Tibial nerve (tissue), 4 donors: ENCODE measurements at regions not wholly inside any gene's neighbourhood (a gene's known extent, or its start where the extent isn't known, plus 50 kb on each side); places are given as distances from the start of the nearest gene placed in this dataset.

Experiments used
- DNase-seq, 2 donors: peaks; one replicate each; pipeline ENCODE4 v3.0.0-alpha.2; 2019; ENCODE audit warnings: low spot score in 2 of 2
- H3K27ac ChIP-seq, 4 donors: fragments of 200-600 bp; sonication (generic) in 3 of 4; one replicate each; pipeline ENCODE4 v1.5.1; 2017 to 2019; ENCODE audit warnings: mild to moderate bottlenecking in 1 of 4
- H3K27me3 ChIP-seq, 2 donors: fragments of 200-600 bp; sonication (generic) in 1 of 2; one replicate each; pipeline versions ENCODE4 v1.5.1 to v1.6.0; 2017 to 2019
- H3K36me3 ChIP-seq, 3 donors: fragments of 200-600 bp; sonication (generic); one replicate each; pipeline ENCODE4 v1.5.1; 2018 to 2019
- H3K4me1 ChIP-seq, 4 donors: fragments of 200-600 bp; sonication (generic) in 3 of 4; one replicate each; pipeline ENCODE4 v1.5.1; 2017 to 2019
- H3K4me3 ChIP-seq, 4 donors: fragments of 200-600 bp; sonication (generic) in 3 of 4; one replicate each; pipeline ENCODE4 v1.5.1; 2017 to 2019; ENCODE audit warnings: mild to moderate bottlenecking in 1 of 4, moderate library complexity in 1 of 4
- H3K9me3 ChIP-seq, 4 donors: fragments of 200-600 bp; sonication (generic) in 3 of 4; one replicate each; pipeline ENCODE4 v1.5.1; 2017 to 2019
- CTCF ChIP-seq, 5 experiments: fragments of 200-600 bp in 3 of 5; fragments of 450-650 bp in 2 of 5; sonication (generic) in 3 of 5; IDR thresholded peaks; one replicate each; pipeline ENCODE4 v1.5.1; 2016 to 2019; ENCODE audit warnings: antibody characterized with exemption in 5 of 5, mild to moderate bottlenecking in 3 of 5, moderate library complexity in 2 of 5
- EP300 ChIP-seq, 2 donors: sonication (generic); formaldehyde crosslinking; IDR thresholded peaks; one replicate each; pipeline ENCODE4 v1.6.1; 2017; ENCODE audit warnings: antibody characterized with exemption in 2 of 2, mild to moderate bottlenecking in 1 of 2
- POLR2A ChIP-seq, 2 donors: fragments of 450-650 bp; IDR thresholded peaks; one replicate each; pipeline ENCODE4 v1.6.1; 2017; ENCODE audit warnings: antibody characterized with exemption in 2 of 2, mild to moderate bottlenecking in 2 of 2, moderate library complexity in 2 of 2
- WGBS, 2 donors: methylation state at CpG; one replicate each; pipeline ENCODE4 v1.1.5; 2018; 5-methylcytosine and 5-hydroxymethylcytosine counted together

- H3K4me1 ChIP-seq: peaks cover 0 to 7% (median 0%) of the 10 kb centered on the region in 4 donors
- WGBS, 2 donors: 63 to 70% methylated on average over 4 of the region's 4 CpGs
- no peaks in the 10 kb centered on the region for H3K27me3 ChIP-seq
- no peaks in the 10 kb centered on the region for H3K36me3 ChIP-seq
- DNase-seq: peak in 1 of 2 donors; percentile 14
- peaks cover 0 to 24% (median 2%) of the 10 kb centered on the region in 4 donors for H3K9me3 ChIP-seq
- no peak overlapping the region for H3K27ac ChIP-seq
- no peak for TF ChIP-seq CTCF (IDR thresholded peaks at IDR 0.05)
- no peak for TF ChIP-seq POLR2A (IDR thresholded peaks at IDR 0.05)
- TF ChIP-seq EP300 (IDR thresholded peaks at IDR 0.05): no peak
- H3K4me3 ChIP-seq: no peak overlapping the region
Observed at GRCh38 chr10:121240011-121240410, 358.2 kb downstream of the FGFR2 start.

- TF ChIP-seq EP300 (IDR thresholded peaks at IDR 0.05): no peak
- TF ChIP-seq POLR2A (IDR thresholded peaks at IDR 0.05): no peak
- TF ChIP-seq CTCF (IDR thresholded peaks at IDR 0.05): no peak
- Histone ChIP-seq H3K4me1 (peaks cover 0 to 7% (median 0%) of the 10 kb centered on the region in 4 donors), H3K36me3 (no peaks in the 10 kb centered on the region), H3K4me3 (no peak overlapping the region), H3K27me3 (no peaks in the 10 kb centered on the region), H3K27ac (no peak overlapping the region), H3K9me3 (peaks cover 0 to 22% (median 2%) of the 10 kb centered on the region in 4 donors)
- no peak for DNase-seq
- 71 to 89% methylated on average over 2 of the region's 2 CpGs for WGBS, 2 donors
Observed at GRCh38 chr10:121240556-121240955, 357.7 kb downstream of the FGFR2 start.

- H3K4me3 ChIP-seq: no peak overlapping the region
- H3K27ac ChIP-seq: no peak overlapping the region
- H3K4me1 ChIP-seq: peaks cover 0 to 7% (median 0%) of the 10 kb centered on the region in 4 donors
- 88 to 91% methylated on average over 7 of the region's 7 CpGs for WGBS, 2 donors
- no peaks in the 10 kb centered on the region for H3K36me3 ChIP-seq
- DNase-seq: no peak
- H3K27me3 ChIP-seq: no peaks in the 10 kb centered on the region
- no peak for TF ChIP-seq CTCF (IDR thresholded peaks at IDR 0.05)
- TF ChIP-seq POLR2A (IDR thresholded peaks at IDR 0.05): no peak
- TF ChIP-seq EP300 (IDR thresholded peaks at IDR 0.05): no peak
- peaks cover 0 to 17% (median 2%) of the 10 kb centered on the region in 4 donors for H3K9me3 ChIP-seq
Observed at GRCh38 chr10:121241337-121241736, 356.9 kb downstream of the FGFR2 start.

- no peaks in the 10 kb centered on the region for H3K36me3 ChIP-seq
- DNase-seq: no peak
- no peak overlapping the region for H3K4me3 ChIP-seq
- no peaks in the 10 kb centered on the region for H3K27me3 ChIP-seq
- WGBS, 2 donors: 76 to 81% methylated on average over 10 to 11 of the region's 12 CpGs
- peaks cover 0 to 7% (median 0%) of the 10 kb centered on the region in 4 donors for H3K4me1 ChIP-seq
- H3K27ac ChIP-seq: no peak overlapping the region
- peaks cover 0 to 4% (median 0%) of the 10 kb centered on the region in 4 donors for H3K9me3 ChIP-seq
- TF ChIP-seq EP300 (IDR thresholded peaks at IDR 0.05): no peak
- TF ChIP-seq POLR2A (IDR thresholded peaks at IDR 0.05): no peak
- no peak for TF ChIP-seq CTCF (IDR thresholded peaks at IDR 0.05)
Observed at GRCh38 chr10:121242741-121243608, 355.3 kb downstream of the FGFR2 start.

GRCh38 chr10:121243609-121244241, 354.5 kb downstream of the FGFR2 start:
- no peak for DNase-seq
- H3K4me1 ChIP-seq: peaks cover 0 to 7% (median 0%) of the 10 kb centered on the region in 4 donors
- WGBS, 2 donors: 59 to 69% methylated on average over 2 of the region's 2 CpGs
- no peak overlapping the region for H3K27ac ChIP-seq
- no peaks in the 10 kb centered on the region for H3K9me3 ChIP-seq
- no peak overlapping the region for H3K4me3 ChIP-seq
- no peaks in the 10 kb centered on the region for H3K27me3 ChIP-seq
- TF ChIP-seq POLR2A (IDR thresholded peaks at IDR 0.05) (no peak), EP300 (IDR thresholded peaks at IDR 0.05) (no peak), CTCF (IDR thresholded peaks at IDR 0.05) (no peak)
- H3K36me3 ChIP-seq: no peaks in the 10 kb centered on the region
